ENCODE measurements at regions not wholly inside any gene's neighbourhood (a gene's known extent, or its start where the extent isn't known, plus 50 kb on each side); places are given as distances from the start of the nearest gene placed in this dataset.

GRCh38 chr3:10695595-10696285 lies 120.3 kb upstream of the SLC6A11 start:
- DNase-seq (ENCODE audit: low spot score) = no peak

GRCh38 chr3:10697918-10698317 lies 118.1 kb upstream of the SLC6A11 start:
- DNase-seq (ENCODE audit: low spot score) = no peak

- DNase-seq (ENCODE audit: low spot score) = no peak
Observed at GRCh38 chr3:10700821-10701220, 115.2 kb upstream of the SLC6A11 start.

- no peak for DNase-seq (ENCODE audit: low spot score)
Observed at GRCh38 chr3:10702961-10703740, 112.9 kb upstream of the SLC6A11 start.

GRCh38 chr3:10703875-10704274 lies 112.2 kb upstream of the SLC6A11 start:
- DNase-seq (ENCODE audit: low spot score) = no peak

GRCh38 chr3:10706156-10706739 lies 109.8 kb upstream of the SLC6A11 start:
- no peak for DNase-seq (ENCODE audit: low spot score)

GRCh38 chr3:10706740-10707399 lies 109.2 kb upstream of the SLC6A11 start:
- no peak for DNase-seq (ENCODE audit: low spot score)

GRCh38 chr3:10707400-10708215 lies 108.4 kb upstream of the SLC6A11 start:
- DNase-seq (ENCODE audit: low spot score) = no peak

- DNase-seq (ENCODE audit: low spot score) = no peak
Observed at GRCh38 chr3:10708216-10708893, 107.7 kb upstream of the SLC6A11 start.

- DNase-seq (ENCODE audit: low spot score) = no peak
Observed at GRCh38 chr3:10709110-10709781, 106.8 kb upstream of the SLC6A11 start.

- DNase-seq (ENCODE audit: low spot score) = no peak
Observed at GRCh38 chr3:10712121-10712520, 103.9 kb upstream of the SLC6A11 start.

GRCh38 chr3:10713656-10714055 lies 102.4 kb upstream of the SLC6A11 start:
- no peak for DNase-seq (ENCODE audit: low spot score)

- peak; percentile 11 for DNase-seq (ENCODE audit: low spot score)
Observed at GRCh38 chr3:10715886-10716285, 100.1 kb upstream of the SLC6A11 start.

- peak; percentile 47 for DNase-seq (ENCODE audit: low spot score)
Observed at GRCh38 chr3:10716964-10717363, 99.1 kb upstream of the SLC6A11 start.

GRCh38 chr3:10717756-10718155 lies 98.3 kb upstream of the SLC6A11 start:
- DNase-seq (ENCODE audit: low spot score) = peak; percentile 47

GRCh38 chr3:10721101-10721500 lies 94.9 kb upstream of the SLC6A11 start:
- peak; percentile 62 for DNase-seq (ENCODE audit: low spot score)

- DNase-seq (ENCODE audit: low spot score) = peak; percentile 28
Observed at GRCh38 chr3:10722911-10723310, 93.1 kb upstream of the SLC6A11 start.

GRCh38 chr3:10723991-10724390 lies 92.0 kb upstream of the SLC6A11 start:
- peak; percentile 28 for DNase-seq (ENCODE audit: low spot score)

GRCh38 chr3:10725067-10725466 lies 91.0 kb upstream of the SLC6A11 start:
- DNase-seq (ENCODE audit: low spot score) = peak; percentile 39

GRCh38 chr3:10725846-10726245 lies 90.2 kb upstream of the SLC6A11 start:
- DNase-seq (ENCODE audit: low spot score) = peak; percentile 26

Measured in mesenteric fat pad (tissue), 1 donor.